ENCODE measurements at regions not wholly inside any gene's neighbourhood (a gene's known extent, or its start where the extent isn't known, plus 50 kb on each side); places are given as distances from the start of the nearest gene placed in this dataset.

- no peak overlapping the region for H3K4me3 ChIP-seq (ENCODE audit: low read depth, low read length)
- no peak for TF ChIP-seq CTCF (IDR thresholded peaks at IDR 0.05; ENCODE audit: low read depth, low read length, missing control alignments)
- no peak for DNase-seq (ENCODE audit: low read depth)
These were observed 67.6 kb downstream of the INSIG1 start for GRCh38 chr7:155365146-155365874.

- DNase-seq (ENCODE audit: low read depth), result no peak
- H3K4me3 ChIP-seq (ENCODE audit: low read depth, low read length), result no peak overlapping the region
- no peak for TF ChIP-seq CTCF (IDR thresholded peaks at IDR 0.05; ENCODE audit: low read depth, low read length, missing control alignments)
These were observed 71.4 kb downstream of the INSIG1 start for GRCh38 chr7:155368894-155369600.

- no peak overlapping the region for H3K4me3 ChIP-seq (ENCODE audit: low read depth, low read length)
- no peak for TF ChIP-seq CTCF (IDR thresholded peaks at IDR 0.05; ENCODE audit: low read depth, low read length, missing control alignments)
- no peak for DNase-seq (ENCODE audit: low read depth)
These were observed 72.1 kb downstream of the INSIG1 start for GRCh38 chr7:155369766-155370165.

- no peak overlapping the region for H3K4me3 ChIP-seq (ENCODE audit: low read depth, low read length)
- DNase-seq (ENCODE audit: low read depth), result no peak
- TF ChIP-seq CTCF (IDR thresholded peaks at IDR 0.05; ENCODE audit: low read depth, low read length, missing control alignments), result no peak
These were observed 73.7 kb downstream of the INSIG1 start for GRCh38 chr7:155371331-155371883.

- no peak overlapping the region; the same call in 1 of the 2 replicates for H3K4me3 ChIP-seq (ENCODE audit: low read depth, low read length)
- peak; percentile 51 for TF ChIP-seq CTCF (IDR thresholded peaks at IDR 0.05; ENCODE audit: low read depth, low read length, missing control alignments)
- no peak for DNase-seq (ENCODE audit: low read depth)
These were observed 74.5 kb downstream of the INSIG1 start for GRCh38 chr7:155371884-155372781.

- H3K4me3 ChIP-seq (ENCODE audit: low read depth, low read length), result no peak overlapping the region
- no peak for DNase-seq (ENCODE audit: low read depth)
- TF ChIP-seq CTCF (IDR thresholded peaks at IDR 0.05; ENCODE audit: low read depth, low read length, missing control alignments), result no peak
These were observed 75.2 kb downstream of the INSIG1 start for GRCh38 chr7:155372782-155373358.

Measured in GM12864 (cell line).